ENCODE measurements at regions not wholly inside any gene's neighbourhood (a gene's known extent, or its start where the extent isn't known, plus 50 kb on each side); places are given as distances from the start of the nearest gene placed in this dataset.

GRCh38 chr4:38189445-38189844, 229.2 kb downstream of the PTTG2 start:
- DNase-seq (ENCODE audit: low read depth): peak; percentile 66
- no peak for TF ChIP-seq CTCF (conservative IDR thresholded peaks at IDR 0.05; ENCODE audit: low read length)
- no peak overlapping the region for H3K4me3 ChIP-seq (ENCODE audit: low read length)

GRCh38 chr4:38190717-38191178, 230.6 kb downstream of the PTTG2 start:
- peak; percentile 67 for DNase-seq (ENCODE audit: low read depth)
- TF ChIP-seq CTCF (conservative IDR thresholded peaks at IDR 0.05; ENCODE audit: low read length): no peak
- H3K4me3 ChIP-seq (ENCODE audit: low read length): no peak overlapping the region

- no peak for DNase-seq (ENCODE audit: low read depth)
Measured at GRCh38 chr4:38192516-38192915, 232.3 kb downstream of the PTTG2 start.

DNA sequence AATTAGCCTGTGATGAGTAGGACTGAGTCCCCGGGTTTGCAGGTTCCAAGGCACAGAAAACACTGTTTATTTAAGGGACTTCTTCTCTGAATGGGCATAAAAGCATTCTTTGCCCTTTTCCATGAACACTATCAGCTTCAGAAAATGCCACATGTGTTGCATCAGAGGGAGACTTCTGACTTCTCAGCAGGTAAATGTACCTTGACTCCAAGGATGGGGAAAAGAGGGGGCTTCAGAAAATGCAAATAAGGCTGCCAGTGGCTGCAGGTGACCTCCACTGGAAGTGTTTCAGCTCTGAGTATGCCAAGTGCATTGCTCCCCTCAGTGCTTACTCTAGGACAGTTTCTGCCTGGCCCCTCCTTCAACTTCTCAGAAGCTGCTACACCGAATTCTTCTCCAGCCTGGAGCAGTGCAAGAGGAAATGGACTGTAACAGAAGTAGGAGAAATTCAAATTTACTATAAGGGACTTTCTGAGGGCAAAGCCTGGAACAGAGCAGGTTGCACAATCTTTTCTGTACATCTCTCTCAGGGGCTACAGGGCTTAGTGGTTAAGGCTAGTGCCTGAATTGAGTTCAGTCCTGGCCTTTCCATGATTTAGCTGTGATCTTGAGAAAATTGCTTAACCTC, 233.2 kb downstream of the PTTG2 start:
- no peak for DNase-seq (ENCODE audit: low read depth)
- no peak for TF ChIP-seq CTCF (conservative IDR thresholded peaks at IDR 0.05; ENCODE audit: low read length)
- no peak overlapping the region for H3K4me3 ChIP-seq (ENCODE audit: low read length)

More at GRCh38 chr4:38192516-38192915, 232.3 kb downstream of the PTTG2 start:
- H3K4me3 ChIP-seq (ENCODE audit: low read length): no peak overlapping the region
- TF ChIP-seq CTCF (conservative IDR thresholded peaks at IDR 0.05; ENCODE audit: low read length): no peak

DNA sequence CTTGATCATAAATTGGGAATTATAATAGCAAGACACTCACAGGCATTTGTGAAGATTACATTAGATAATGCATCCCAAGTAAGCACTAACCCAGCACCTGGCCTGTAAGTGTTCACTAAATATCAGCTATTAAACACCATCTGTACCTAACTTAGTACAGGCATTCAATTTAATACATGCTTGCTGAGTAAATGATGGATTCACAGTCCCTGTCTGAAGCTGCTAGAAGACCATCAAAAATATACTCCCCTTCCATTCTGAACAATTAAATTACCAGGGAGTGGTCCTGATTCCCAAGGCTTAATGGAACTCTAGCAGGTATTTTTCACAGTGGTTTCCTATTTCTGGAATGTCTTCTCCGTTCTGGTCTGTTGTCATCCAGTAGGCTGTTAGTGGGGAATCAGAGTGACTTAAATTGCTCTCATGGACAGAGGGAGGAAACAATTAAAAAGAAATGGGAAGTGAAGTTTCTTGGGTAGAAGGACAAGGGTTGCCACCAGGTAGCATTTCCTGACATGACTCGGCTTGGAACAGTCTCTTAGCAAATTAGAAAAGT, 233.9 kb downstream of the PTTG2 start:
- H3K4me3 ChIP-seq (ENCODE audit: low read length): no peak overlapping the region
- DNase-seq (ENCODE audit: low read depth): no peak
- TF ChIP-seq CTCF (conservative IDR thresholded peaks at IDR 0.05; ENCODE audit: low read length): no peak

- no peak overlapping the region for H3K4me3 ChIP-seq (ENCODE audit: low read length)
- DNase-seq (ENCODE audit: low read depth): no peak
- TF ChIP-seq CTCF (conservative IDR thresholded peaks at IDR 0.05; ENCODE audit: low read length): no peak
Measured at GRCh38 chr4:38195486-38195885, 235.3 kb downstream of the PTTG2 start.

GRCh38 chr4:38195911-38196310, 235.7 kb downstream of the PTTG2 start:
- no peak for TF ChIP-seq CTCF (conservative IDR thresholded peaks at IDR 0.05; ENCODE audit: low read length)
- DNase-seq (ENCODE audit: low read depth): no peak
- H3K4me3 ChIP-seq (ENCODE audit: low read length): no peak overlapping the region

Measured in AG10803 (cell line).